GM19351 (cell line): ENCODE measurements at regions not wholly inside any gene's neighbourhood (a gene's known extent, or its start where the extent isn't known, plus 50 kb on each side); places are given as distances from the start of the nearest gene placed in this dataset.
"Not testable (repeated sequence)": the region's sequence is repeated elsewhere in the genome, so short reads cannot be mapped to it uniquely, and the experiment has no call there.

ENCODE experiments used
- ATAC-seq: cut with Tn5 transposase; IDR thresholded peaks from one replicate; pipeline ENCODE4 v1.9.1; 2021; ENCODE audit warnings: mild to moderate bottlenecking, moderate library complexity; ENCODE audit not compliant: unreplicated experiment

DNA sequence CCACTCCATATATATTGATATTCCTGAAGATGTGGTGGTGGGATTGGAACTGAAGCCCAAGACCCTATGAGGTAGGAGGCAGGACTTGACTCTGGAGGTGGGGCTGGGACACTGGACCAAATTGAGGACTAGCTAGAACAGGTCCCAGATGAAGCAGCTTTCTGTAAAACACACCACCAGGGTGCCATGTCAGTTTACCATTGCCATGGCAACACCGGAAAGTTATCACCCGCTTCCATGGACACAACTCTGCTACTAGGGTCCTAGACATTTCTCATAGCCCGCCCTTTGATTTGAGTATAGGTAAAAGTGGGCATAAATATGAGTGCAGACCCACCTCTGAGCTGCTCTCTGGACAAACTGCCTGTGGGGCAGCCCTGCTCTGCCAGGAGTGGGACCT, 490.5 kb upstream of the PFKP start:
- ATAC-seq: no peak

DNA sequence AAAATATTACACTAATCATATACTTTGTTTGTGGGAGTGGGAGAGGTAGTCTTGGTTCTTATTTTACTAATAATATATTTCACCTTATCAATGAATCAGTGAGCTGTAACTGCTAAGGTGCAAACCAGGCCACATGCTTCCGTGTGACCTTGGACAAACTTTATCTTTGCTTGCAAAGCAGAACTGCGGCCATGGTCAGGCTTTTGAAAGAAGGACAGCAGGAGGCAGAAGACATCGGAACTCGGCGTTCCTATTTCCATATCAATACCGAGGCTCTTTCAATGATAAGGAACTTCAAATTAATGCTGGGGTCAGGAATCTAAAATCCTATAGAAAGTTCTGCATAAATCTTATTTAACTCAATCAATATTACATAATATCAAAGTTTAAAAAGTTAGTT, 491.9 kb upstream of the PFKP start:
- ATAC-seq: no peak

GRCh38 chr10:2572611-2573010, 494.7 kb upstream of the PFKP start:
- no peak for ATAC-seq

DNA sequence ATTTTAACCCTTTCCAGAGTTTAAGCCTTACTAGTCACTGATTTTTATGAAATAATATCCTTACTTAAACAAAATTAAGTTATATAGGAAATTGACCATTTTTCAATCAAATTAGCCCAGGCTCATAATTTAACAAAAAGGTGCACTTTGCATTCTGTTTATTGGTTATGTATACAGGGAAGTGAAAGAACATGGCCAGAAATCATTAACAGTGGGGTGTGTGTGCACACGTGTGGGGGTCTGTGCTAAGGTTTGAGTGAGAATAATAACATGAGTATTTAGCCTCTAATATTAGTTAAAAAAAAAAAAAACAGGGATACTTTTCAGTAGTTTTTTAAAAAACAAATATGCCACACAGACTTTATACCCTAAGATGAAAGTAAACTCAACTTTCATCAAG, 510.5 kb upstream of the PFKP start:
- ATAC-seq: no peak

- ATAC-seq: no peak
These were observed 519.3 kb upstream of the PFKP start for GRCh38 chr10:2548071-2548470.

- ATAC-seq: no peak
These were observed 519.7 kb upstream of the PFKP start for GRCh38 chr10:2547606-2548005.

DNA sequence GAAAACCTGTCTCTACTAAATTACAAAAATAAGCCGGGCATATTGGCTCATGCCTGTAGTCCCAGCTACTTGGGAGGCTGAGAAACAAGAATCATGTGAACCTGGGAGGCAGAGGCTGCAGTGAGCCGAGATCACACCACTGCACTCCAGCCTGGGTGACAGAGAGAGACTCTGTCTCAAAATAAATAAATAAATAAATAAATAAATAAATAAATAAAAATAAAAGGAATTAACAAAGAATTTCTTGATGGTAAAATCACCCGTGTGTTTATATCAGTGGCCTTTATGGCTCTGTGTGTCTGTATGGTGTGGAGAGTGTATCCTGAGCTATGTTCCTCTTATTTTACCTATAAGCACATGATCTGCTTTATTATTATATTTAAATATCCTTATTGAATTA, 520.5 kb upstream of the PFKP start:
- ATAC-seq: not testable (repeated sequence)

DNA sequence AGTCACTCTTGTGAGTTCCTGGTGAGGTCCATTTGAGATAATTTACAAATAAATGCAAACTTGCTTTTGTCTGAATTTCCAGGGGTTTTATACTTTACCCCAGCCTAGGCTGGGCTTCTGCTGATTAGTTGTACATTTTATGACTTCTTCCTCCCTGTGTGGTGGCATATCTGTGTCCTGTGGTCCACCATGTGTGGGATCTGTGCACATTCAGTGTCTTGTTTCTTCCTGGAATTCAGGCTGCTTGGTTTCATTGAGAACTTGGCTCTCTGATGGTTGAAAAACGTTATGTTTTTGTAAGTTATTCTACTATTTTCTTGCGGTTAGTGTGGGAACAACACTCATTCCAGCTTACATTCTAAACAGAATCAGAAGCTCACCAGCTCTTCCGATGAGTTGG, 523.4 kb upstream of the PFKP start:
- ATAC-seq: no peak

- no peak for ATAC-seq
These were observed 524.0 kb upstream of the PFKP start for GRCh38 chr10:2543142-2543886.

- ATAC-seq: no peak
These were observed 526.2 kb upstream of the PFKP start for GRCh38 chr10:2541176-2541575.

DNA sequence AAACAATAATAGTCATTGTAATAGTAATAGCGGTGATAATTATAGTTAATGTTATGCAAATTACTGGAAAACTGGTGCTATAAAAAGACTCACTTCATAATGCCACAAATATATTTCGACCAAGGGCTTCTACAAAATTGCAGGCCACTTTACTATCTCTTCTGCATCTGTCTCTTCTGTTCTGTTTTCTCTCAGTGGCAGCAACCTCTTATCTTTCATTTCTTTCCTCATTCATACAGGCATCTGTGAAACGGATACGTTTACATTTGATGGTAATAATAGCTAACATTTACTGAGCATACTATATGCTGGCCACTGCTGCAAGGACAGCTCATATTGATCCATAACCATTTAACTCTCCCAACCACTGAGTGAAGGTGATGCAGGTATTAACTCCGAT, 537.4 kb upstream of the PFKP start:
- ATAC-seq: no peak

- ATAC-seq: no peak
These were observed 541.6 kb upstream of the PFKP start for GRCh38 chr10:2525781-2526180.

GRCh38 chr10:2519139-2519538, 548.2 kb upstream of the PFKP start:
- no peak for ATAC-seq

DNA sequence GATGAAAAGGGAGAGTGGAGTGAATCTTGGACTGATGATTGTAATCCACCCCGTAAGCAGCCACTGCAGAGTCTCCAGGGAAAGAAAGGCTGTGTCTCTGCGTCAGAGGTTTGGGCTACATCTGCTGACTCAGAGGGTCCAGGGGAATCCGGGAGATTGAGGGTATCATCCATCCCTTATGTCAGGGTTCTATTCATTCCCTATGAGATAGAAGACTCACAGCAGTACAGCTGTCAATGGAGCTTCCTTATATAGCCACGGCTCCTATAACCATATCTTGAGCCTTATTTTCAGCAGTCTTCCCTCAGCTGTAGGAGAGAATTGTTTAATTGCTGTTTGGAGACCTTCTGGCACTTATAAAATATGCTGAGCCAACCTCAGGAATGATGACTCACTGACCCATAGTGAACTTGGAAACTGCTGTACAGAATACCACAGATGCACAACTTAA, 558.2 kb upstream of the PFKP start:
- no peak for ATAC-seq

DNA sequence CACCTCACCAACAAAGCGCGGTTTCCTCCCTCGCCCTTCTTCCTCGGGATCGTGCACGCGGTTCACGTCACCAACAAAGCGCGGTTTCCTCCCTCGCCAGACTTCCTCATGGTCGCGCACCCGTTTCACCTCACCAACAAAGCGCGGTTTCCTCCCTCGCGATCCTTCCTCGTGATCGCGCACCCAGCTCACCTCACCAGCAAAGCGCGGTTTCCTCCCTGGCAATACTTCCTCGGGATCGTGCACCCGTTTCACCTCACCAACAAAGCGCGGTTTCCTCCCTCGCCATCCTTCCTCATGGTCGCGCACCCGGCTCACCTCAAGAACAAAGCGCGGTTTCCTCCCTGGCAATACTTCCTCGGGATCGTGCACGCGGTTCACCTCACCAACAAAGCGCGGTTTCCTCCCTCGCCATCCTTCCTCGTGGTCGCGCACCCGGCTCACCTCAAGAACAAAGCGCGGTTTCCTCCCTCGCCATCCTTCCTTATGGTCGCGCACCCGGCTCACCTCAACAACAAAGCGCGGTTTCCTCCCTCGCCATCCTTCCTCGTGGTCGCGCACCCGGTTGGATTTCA, 565.9 kb upstream of the PFKP start:
- not testable (repeated sequence) for ATAC-seq

DNA sequence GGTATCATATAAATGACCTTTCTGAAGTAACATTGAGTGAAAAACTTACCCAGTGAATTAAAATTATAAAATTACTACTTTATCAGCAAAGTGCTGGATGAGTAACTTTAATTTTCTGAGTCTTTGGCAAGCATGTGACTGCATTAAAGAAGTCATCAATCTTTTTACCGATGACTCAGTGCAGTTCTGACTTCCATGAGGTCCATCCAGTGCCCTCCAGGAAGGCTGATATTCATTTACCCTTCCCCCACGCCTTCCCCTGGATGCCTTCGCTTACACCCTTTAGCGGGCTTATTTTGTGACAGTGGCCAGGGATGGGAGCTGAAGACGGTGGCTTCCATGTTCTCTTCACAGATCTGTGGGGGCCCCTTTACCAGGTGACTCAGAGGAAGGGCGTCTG, 572.9 kb upstream of the PFKP start:
- no peak for ATAC-seq

DNA sequence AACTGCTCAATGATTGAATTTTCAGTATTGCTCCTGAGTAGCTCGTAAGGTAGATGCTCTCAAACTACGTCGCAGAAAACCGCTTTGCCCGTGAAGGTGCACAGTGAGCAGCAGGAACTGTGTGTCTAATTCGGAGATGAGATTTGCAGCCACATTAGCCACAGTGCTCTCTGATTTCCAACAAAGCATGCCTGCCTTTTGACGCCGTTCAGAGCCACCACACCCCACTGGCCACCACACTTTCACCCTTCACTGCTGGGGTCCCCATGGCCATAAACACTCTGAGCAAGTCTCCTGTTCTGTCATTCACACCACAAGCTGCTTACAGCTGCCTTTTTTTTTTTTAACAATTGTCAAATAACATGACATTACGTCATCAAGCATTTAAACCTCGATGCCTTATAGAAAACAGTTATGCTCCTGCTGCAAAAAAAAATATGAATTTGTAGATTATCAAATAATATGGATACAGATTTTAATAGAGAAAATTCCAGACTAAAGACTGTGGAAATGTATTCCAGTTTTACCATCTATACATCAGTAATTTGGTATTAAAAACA, 578.8 kb upstream of the PFKP start:
- ATAC-seq: no peak

DNA sequence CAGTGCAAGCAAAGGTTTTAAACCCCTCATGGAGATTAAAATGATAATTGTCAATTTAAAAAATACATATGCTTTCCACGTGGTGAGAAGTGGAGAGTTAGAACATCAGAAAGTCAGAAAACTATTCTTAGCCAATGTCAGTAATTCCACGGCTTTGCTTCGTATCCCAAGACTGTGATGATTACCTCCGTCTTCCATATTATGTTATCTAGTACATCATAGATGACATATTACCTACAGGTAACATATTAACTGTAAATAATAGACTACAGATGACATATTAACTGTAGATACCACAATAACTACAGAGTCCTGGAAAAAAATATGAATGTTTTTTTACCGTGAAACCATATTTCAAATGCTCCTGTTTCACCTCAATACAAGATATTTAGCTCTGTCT, 579.4 kb upstream of the PFKP start:
- no peak for ATAC-seq

- no peak for ATAC-seq
These were observed 588.7 kb upstream of the PFKP start for GRCh38 chr10:2478656-2479055.

GRCh38 chr10:2476812-2477553, 590.4 kb upstream of the PFKP start:
- no peak for ATAC-seq

DNA sequence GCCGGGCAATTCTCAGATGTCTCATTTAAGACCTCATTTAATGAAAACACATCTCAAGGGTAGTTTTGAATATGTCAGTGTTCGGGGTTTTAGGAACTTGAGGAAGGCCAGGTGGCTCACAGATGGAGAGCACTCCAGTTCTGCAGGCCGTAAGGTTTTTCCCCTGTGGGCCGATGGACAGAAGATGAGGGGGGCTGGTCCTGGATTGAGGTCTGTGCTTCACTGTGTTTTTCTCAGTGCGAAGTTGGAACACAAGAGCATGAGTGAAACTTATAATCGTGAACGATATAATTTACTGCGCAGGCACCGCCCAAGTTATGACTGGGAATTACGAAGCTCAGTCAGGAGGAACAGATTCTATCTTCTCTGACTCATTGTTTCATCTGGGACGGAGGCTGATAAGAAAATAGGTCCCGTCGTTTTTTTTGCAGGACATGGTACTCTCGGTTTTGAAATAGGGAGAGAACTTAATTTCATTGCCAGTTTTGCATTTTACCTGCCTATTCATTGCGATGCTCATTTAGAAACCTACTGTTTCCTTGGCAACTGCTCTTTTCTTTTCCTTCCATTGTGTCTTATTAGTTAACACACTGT, 591.0 kb upstream of the PFKP start:
- no peak for ATAC-seq
